HG03575 (cell line): ENCODE measurements at regions not wholly inside any gene's neighbourhood (a gene's known extent, or its start where the extent isn't known, plus 50 kb on each side); places are given as distances from the start of the nearest gene placed in this dataset.
A peak's percentile ranks its signal among the peaks of the same experiment; 100 is the strongest.
"Not testable (repeated sequence)": the region's sequence is repeated elsewhere in the genome, so short reads cannot be mapped to it uniquely, and the experiment has no call there.

Experiments
- ATAC-seq: cut with Tn5 transposase; IDR thresholded peaks from one replicate; pipeline ENCODE4 v1.9.1; 2021; ENCODE audit not compliant: unreplicated experiment, insufficient number of reproducible peaks, low FRiP score; ENCODE audit errors: extremely low read depth

DNA sequence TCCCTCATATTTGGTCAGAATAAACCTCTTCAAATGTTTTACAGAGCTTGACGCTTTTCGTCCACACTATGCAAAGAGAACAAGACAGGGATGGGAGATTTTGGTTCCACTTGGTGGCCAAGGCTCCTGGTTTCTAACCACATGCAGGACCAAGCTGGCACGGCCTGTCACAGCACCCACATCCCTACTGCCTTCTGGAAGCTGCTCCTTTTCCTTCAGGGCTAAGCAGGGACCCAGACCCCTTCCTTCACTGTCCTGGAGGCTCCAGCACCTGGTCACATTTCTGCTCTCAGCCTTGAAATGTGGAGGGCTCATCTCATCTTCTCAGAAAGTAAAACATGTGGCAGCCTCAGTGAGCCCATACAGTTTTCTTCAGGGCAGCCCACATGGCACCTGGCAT is 50.4 kb upstream of the ARHGEF7 start:
- no peak for ATAC-seq

DNA sequence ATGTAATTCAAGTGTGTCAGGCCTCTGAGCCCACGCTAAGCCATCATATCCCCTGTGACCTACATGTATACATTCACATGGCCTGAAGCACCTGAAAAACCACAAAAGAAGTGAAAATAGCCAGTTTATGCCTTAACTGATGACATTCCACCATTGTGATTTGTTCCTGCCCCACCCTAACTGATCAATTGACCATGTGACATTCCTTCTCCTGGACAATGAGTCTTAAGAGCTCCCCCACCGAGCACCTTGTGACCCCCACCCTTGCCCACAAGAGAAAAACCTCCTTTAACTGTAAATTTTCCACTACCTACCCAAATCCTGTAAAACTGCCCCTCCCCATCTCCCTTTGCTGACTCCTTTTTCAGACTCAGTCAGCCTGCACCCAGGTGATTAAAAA is 52.1 kb upstream of the ARHGEF7 start:
- ATAC-seq, result no peak

DNA sequence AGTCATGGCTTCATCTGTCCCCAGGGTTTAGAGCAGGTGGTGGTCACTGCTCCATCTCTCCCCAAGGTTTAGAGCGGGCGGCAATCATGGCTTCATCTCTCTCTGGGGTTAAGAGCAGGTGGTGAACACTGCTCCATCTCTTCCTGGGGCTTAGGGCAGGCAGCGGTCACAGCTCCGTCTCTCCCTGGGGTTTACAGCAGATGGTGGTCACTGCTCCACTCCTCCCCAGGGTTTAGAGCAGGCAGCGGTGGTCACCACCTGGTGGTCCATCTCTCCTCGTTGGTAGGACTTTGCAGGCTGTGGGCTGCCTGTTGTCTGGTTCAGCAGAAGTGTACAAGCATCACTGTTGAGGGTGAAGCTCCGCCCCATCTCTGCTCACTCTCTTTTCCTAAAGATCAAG is 52.8 kb upstream of the ARHGEF7 start:
- ATAC-seq, result no peak

DNA sequence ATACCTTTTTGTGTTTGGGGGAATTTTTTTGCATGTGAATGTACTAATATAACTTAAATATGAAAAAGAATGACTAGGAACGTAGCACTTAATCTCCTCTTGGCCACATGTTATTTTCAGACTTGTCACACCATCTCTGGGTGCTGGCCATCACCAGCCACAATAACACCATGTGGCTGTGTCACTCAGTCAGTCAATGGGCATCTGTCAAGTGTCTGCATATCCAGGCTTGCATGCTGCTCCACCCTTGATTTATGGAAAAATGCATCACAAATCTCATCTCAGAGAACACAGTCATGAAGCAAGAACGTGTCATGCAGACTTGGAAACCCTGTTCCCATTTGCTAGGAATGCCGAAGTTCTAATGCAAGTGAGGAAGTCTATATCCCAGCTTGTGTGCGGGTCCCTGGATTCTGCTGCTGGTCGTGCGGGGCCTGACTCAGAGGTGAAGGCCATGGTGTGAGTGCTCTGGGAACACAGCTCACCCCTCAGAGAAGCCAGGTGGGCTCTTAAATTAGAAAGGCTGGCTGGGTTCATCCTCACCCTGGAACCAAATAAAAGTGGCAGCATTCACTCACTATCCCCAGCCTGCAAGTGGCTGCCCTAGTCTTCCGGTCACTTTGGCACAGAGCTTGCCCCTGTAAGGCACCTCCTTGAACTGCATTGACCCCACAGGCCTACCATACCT is 53.6 kb upstream of the ARHGEF7 start:
- ATAC-seq, result no peak

DNA sequence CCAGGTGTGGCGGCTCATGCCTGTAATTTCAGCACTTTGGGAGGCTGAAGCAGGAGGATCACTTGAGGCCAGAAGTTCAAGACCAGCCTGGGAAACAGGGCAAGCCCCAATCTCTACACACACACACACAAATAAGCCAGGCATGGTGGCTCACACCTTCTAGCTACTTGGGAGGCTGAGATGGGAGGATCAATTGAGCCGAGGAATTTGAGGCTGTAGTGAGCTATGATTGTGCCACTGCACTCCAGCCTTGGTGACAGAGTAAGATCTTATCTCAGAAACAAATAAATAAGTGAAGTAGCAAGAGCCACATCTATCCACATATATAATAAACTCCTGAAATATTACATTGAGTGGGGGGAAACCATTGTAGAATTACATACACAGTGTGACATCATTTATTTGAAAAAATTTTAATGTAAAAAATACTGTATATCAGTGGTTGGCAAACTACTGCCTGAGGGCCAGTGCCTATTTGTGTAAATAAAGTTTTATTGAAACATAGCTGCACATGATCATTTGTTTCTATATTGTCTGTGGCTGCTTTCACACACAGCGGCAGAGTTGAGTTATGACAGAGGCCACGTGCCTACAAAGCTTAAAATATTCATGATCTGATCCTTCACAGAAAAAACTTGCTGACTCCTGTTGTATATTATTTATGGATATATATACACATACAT is 54.7 kb upstream of the ARHGEF7 start:
- ATAC-seq, result no peak

DNA sequence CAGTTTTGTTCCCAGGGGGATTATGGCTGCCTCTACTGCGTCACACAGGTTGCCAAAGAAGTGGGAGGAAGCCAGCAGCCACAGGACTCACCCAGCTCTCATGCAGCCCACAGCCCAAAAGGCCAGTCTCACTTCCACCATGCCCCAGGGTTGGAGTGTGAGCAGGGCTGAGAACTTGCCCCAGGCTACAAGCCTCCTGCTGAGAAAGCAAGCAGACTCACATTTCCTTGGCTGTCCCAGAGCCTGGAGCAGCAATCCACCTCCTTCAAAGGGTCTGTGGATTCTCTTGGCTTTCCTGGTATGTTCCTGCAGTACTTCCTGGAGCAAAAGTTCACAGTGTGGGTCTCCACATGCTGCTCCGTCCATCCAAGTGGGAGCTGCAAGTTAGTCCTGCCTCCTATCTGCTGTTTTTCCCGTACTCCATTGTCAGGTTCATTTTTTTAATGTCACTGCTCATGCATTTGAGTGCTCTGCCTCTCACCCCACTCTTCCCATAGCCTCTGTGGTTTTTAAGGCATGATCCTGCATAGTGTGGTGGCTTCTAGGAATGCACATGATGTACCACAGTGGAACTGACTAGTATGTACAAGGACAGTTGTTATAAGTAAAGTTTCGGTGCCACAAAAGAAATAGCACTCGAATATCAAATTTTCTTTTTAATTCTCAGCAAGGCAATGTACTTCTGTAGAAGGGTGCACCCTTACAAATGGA is 56.2 kb upstream of the ARHGEF7 start:
- no peak for ATAC-seq

DNA sequence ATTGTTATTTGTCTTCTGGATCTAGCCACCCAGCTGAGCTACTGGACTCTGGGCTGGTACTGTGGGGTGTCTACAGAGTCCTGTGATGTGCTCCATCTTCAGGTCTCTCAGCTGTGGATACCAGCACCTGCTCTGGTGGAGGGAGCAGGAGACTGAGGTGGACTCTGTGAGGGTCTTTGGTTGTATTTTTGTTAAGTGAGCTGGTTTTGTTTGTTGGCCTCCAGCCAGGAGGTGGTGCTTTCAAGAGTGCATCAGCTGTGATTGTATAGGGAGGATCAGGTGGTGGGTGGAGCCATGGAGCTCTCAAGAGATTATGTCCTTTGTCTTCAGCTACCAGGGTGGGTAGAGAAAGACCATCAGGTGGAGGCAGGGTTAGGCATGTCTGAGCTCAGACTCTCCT is 56.8 kb upstream of the ARHGEF7 start:
- not testable (repeated sequence) for ATAC-seq

DNA sequence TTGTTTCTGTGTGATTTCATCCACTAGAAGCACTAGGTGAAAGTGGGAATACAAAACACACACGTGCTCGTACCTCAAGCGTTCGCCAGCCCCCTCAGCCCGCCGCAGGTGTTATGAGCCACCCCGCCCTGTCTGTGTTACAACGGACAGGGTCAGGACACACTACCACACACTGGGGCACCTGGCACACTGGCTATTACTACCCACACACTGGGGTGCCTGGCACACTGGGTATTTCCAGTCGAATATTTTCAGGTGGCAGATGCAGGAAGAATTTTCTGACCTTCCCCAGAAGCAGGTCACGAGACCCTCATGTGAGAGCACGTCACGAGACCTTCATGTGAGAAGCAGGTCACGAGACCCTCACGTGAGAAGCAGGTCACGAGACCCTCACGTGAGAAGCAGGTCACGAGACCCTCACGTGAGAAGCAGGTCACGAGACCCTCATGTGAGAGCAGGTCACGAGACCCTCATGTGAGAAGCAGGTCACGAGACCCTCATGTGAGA is 63.3 kb upstream of the ARHGEF7 start:
- ATAC-seq, result not testable (repeated sequence)

DNA sequence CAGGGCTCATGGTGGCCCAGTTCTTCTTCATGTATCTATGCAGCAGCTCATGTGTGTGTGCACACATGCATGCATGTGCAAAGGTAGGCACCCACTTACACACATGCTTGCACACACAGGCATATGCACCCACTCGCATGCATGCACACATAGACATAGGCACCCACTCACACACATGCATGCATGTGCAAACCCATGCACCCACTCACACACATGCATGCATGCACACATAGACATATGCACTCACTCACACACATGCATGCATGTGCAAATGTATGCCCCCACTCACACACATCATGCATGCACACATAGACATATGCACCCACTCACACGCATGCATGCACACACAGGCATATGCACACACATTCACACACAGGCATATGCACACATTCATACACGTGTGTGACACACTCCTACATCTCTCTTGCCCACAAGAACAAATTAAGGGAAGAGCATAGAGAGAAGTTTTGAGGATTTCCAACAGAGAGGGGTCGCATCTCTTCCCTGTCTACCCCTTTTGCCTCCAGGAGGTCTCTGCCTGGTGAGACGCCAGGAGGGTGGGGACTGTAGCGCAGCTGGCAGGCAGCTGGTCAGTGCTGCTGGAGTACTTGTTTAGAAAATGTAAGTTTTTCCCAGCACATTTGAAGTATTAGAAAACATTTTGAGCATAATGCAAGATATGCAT is 63.9 kb upstream of the ARHGEF7 start:
- no peak for ATAC-seq

DNA sequence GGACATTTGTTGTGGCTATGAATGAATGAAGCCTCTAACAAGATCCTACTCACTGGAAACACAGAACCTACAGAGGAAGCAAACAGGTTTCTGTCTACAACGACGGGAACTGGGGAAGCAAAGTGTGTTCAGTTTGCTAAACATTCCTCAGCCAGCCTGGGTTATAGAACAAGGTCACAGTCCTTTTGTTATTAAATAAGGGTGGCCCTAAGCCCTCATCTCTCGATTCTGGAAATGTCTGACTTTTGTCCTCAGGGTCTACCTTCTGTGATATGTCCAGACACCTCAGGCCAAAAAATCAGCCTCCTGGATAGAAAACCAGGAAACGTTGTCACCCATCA is 64.6 kb upstream of the ARHGEF7 start:
- no peak for ATAC-seq

DNA sequence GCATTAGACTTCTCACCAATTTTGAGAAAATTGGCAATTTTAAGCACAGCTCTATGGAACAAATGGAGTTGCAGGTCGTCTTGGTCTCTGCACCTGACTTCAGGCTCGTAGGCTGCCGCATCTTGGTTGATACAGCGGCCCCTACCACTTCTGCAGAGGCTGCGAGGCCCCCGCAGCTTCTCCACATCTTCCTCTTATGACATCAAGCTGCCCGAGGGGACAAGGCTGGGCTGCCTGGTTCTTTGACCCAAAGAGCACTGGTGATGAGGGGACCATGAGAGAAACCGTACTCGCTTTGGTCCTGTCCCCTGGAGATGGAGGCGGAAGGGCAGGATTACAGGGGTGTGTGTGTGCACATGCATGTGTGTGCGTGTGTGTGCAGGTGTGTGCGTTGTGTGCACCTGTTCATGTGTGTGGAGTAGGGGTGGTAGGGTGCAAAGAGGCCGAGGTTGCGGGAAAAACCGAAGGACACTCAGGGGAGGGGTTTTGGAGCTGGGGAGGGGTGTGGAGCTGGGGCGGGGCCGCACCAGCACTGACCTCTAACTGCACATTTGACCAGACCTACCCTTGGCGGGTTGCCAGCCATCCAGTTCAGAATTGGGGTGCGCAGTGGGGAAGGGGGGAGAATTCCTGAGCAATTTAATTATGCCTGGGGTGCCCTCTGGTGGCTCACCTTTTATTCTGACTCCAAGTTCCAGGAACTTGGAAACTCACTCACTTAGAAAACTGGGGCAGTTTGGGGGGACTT is 65.1 kb upstream of the ARHGEF7 start:
- no peak for ATAC-seq

DNA sequence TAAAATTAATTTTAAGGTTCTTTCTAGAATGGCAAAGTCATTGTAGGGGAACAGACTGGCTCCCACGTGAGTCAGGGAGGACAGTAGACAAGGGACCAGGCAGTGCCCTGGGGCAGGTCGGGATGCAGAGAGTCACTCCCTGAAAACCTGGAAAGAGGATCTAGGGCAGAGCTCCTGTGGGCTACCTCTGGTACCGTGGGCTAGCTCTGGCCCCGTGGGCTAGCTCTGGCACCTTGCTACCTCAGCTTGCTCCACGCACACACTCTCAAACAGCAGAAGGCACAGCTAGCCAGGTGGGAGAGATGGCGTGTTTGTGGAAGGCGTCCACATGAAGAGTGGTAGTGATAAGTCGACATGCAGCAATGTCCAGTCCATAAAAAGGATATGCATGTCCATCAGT is 66.7 kb upstream of the ARHGEF7 start:
- ATAC-seq, result no peak

DNA sequence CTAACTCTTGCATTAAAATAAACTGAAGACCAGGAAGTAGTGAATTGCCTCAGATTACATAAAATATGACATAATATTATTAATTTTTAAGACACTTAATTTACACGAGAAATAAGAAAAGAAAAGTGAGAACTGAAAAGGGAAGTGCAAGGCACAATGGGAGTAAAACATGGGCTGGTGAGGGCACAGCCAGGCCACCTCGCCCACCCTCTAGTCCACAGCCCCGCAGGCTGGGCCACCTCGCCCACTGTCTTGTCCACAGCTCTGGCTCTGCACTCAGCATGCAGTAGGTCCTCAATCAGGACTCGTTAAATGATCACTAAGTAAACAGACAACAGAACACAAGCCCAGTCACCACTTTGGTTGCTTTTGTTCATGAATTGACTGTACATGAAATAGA is 67.8 kb upstream of the ARHGEF7 start:
- no peak for ATAC-seq

DNA sequence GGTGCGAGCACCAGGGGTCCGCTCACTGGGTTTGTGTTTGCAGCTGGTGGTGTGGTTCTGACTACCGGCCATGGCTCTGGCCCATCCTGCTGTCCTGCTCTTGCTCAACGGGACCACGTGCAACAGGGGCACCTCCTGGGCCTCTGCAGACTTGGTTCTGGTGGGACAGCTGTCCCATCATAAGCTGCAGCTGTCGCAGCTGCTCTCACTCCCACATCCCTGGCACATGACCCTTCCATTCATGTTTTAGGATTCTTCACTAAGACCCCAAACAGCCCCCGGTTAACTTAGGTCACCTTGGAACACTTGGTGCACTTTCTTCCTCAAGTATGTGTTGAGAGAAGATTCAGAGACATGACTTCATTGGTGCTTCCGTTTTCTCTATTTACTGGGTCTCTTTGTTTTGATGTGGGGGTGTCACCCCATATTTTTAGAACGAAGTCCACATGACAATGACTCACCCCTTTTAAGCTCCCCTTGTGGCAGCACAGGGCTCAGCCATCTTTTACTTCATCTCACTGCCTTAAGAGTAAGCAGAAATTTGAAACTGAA is 68.4 kb upstream of the ARHGEF7 start:
- peak; percentile 59 for ATAC-seq

DNA sequence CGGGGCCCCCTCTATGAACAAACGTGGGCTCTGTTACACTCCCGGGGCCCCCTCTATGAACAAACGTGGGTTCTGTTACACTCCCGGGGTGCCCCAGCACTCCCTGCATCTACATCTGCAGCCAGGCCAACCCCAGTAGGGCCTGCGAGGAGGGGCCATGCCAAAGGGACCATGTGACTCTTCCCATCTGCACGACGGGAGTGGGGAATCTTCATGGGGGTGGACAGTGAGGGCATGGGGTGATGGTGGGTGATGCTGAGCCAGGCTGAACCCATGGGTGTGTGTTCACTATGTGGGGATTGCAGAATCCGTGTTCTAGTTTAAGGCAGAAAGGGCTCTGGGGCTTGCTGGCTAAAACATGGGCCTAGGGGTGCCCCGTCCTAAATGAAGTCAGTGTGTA is 69.9 kb upstream of the ARHGEF7 start:
- no peak for ATAC-seq

DNA sequence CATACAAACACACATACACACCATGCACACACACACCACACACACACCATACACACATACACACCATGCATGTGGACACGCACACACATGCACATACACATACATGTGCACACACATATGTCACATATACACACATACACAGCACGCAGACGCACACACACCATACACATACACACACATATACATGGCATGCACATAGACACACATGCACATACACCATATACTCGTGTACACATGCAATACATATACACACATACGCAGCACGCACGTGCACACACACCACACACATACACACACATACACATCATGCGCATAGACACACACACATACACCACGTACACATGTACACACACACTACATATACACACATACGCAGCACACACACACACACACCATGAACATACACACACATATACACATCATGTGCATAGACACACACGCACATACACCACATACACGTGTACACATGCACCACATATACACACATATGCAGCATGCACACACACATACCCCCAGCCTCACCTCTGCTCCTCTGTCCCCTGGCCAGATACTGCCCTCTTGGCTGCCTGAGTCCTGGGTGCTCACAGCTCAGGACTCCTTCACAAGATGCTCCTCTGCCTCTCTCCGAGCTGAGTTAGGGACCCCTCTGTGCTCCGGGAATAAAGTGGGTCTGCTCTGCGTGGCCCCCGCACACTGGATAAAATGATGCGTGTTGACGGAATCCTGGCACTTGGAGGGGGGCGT is 70.9 kb upstream of the ARHGEF7 start:
- no peak for ATAC-seq

DNA sequence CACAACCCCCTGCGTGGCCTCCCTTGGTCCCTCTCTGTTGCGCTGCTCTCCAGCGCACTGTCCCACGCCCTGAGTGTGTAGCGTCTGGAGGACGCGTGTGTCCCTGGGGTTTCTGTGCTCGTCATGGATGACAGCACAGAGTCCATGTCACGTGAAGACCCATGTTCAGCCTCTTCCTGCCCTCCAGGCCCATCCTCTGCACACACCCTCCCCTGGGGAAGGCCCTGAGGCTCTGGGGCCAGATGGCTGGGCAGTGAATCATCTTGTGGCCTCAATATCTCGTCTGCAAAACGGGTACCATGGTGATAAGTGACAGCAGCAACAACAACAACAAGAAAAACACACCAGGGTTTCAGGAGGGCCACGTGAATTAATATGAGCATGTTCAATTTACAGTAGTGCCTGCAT is 71.5 kb upstream of the ARHGEF7 start:
- no peak for ATAC-seq

DNA sequence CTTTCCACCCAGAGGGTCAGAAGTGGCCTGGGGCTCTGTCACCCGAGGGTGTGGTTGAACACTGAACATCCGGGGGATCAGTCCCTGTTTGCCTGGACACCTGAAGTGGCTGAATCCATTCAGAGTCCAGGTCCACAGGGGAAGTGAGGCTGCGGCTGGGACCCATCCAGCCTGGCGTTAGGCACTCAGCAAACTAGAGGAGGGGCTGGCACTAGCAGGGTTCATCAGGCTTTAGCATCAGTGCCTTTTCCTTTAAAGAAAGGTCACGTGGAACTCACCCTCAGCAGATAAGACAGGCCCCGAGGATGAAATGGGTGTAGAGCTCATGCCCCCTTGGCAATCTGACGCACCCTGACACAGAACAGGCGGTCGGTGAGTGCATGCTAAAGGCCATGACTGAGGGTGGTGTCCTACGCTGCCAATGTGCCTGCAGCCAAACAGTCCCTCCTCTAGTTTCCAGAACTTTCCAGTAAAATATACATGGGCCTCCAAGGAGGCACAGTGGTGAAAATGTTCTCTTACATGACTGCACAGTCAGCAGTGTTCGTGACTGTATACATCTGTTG is 72.4 kb upstream of the ARHGEF7 start:
- ATAC-seq, result no peak
